Glutamatergic neuron (in vitro differentiated cells): ENCODE measurements at regions not wholly inside any gene's neighbourhood (a gene's known extent, or its start where the extent isn't known, plus 50 kb on each side); places are given as distances from the start of the nearest gene placed in this dataset.

ENCODE experiments used
- DNase-seq: peaks from one replicate; pipeline ENCODE4 v3.0.0; 2022
- H3K27ac Mint-ChIP-seq: one replicate; pipeline ENCODE4 v1.8.0; 2020; ENCODE audit warnings: mild to moderate bottlenecking, mixed read lengths, inconsistent platforms; ENCODE audit not compliant: unreplicated experiment
- H3K27me3 Mint-ChIP-seq: one replicate; pipeline ENCODE4 v1.8.0; 2020; ENCODE audit warnings: mild to moderate bottlenecking, moderate library complexity, mixed read lengths, inconsistent platforms; ENCODE audit not compliant: unreplicated experiment
- H3K36me3 Mint-ChIP-seq: one replicate; pipeline ENCODE4 v1.8.0; 2020; ENCODE audit warnings: mild to moderate bottlenecking, mixed read lengths, inconsistent platforms; ENCODE audit not compliant: unreplicated experiment
- H3K4me1 Mint-ChIP-seq: one replicate; pipeline ENCODE4 v1.8.0; 2020; ENCODE audit warnings: mild to moderate bottlenecking, low read depth, mixed read lengths, inconsistent platforms; ENCODE audit not compliant: unreplicated experiment
- H3K4me3 Mint-ChIP-seq: one replicate; pipeline ENCODE4 v1.8.0; 2020; ENCODE audit warnings: mild to moderate bottlenecking, mixed read lengths, inconsistent platforms; ENCODE audit not compliant: unreplicated experiment
- H3K9me3 Mint-ChIP-seq: one replicate; pipeline ENCODE4 v1.8.0; 2020; ENCODE audit warnings: mild to moderate bottlenecking, moderate library complexity, mixed read lengths, inconsistent platforms; ENCODE audit not compliant: unreplicated experiment
- CTCF ChIP-seq: fragments of 200-600 bp; sonication (generic); IDR thresholded peaks from one replicate; pipeline ENCODE4 v1.5.0; 2021; ENCODE audit not compliant: partially characterized antibody, unreplicated experiment

- TF ChIP-seq CTCF = no peak
- no peak for DNase-seq
- H3K27ac Mint-ChIP-seq = no peak overlapping the region
- no peaks in the 10 kb centered on the region for H3K36me3 Mint-ChIP-seq
- peaks cover 5% of the 10 kb centered on the region for H3K4me1 Mint-ChIP-seq
- no peaks in the 10 kb centered on the region for H3K27me3 Mint-ChIP-seq
- H3K9me3 Mint-ChIP-seq = no peaks in the 10 kb centered on the region
- H3K4me3 Mint-ChIP-seq = no peak overlapping the region
These were observed 1672.9 kb downstream of the REEP3 start for GRCh38 chr10:65194126-65194525.

GRCh38 chr10:65194555-65194954, 1673.4 kb downstream of the REEP3 start:
- no peaks in the 10 kb centered on the region for H3K27me3 Mint-ChIP-seq
- no peaks in the 10 kb centered on the region for H3K9me3 Mint-ChIP-seq
- no peak for DNase-seq
- no peaks in the 10 kb centered on the region for H3K36me3 Mint-ChIP-seq
- no peak for TF ChIP-seq CTCF
- H3K27ac Mint-ChIP-seq = no peak overlapping the region
- no peak overlapping the region for H3K4me3 Mint-ChIP-seq
- peaks cover 5% of the 10 kb centered on the region for H3K4me1 Mint-ChIP-seq

- Mint-ChIP-seq H3K4me3 (no peak overlapping the region), H3K4me1 (peaks cover 5% of the 10 kb centered on the region), H3K27me3 (no peaks in the 10 kb centered on the region), H3K9me3 (no peaks in the 10 kb centered on the region), H3K36me3 (no peaks in the 10 kb centered on the region), H3K27ac (no peak overlapping the region)
- no peak for TF ChIP-seq CTCF
- DNase-seq = no peak
These were observed 1674.9 kb downstream of the REEP3 start for GRCh38 chr10:65196111-65196510.

GRCh38 chr10:65197935-65198334, 1676.7 kb downstream of the REEP3 start:
- H3K4me1 Mint-ChIP-seq = no peaks in the 10 kb centered on the region
- H3K27ac Mint-ChIP-seq = no peak overlapping the region
- no peaks in the 10 kb centered on the region for H3K36me3 Mint-ChIP-seq
- H3K9me3 Mint-ChIP-seq = no peaks in the 10 kb centered on the region
- no peaks in the 10 kb centered on the region for H3K27me3 Mint-ChIP-seq
- DNase-seq = no peak
- no peak overlapping the region for H3K4me3 Mint-ChIP-seq
- no peak for TF ChIP-seq CTCF

- H3K27me3 Mint-ChIP-seq = no peaks in the 10 kb centered on the region
- TF ChIP-seq CTCF = no peak
- no peaks in the 10 kb centered on the region for H3K9me3 Mint-ChIP-seq
- no peaks in the 10 kb centered on the region for H3K4me1 Mint-ChIP-seq
- no peaks in the 10 kb centered on the region for H3K36me3 Mint-ChIP-seq
- DNase-seq = no peak
- H3K27ac Mint-ChIP-seq = no peak overlapping the region
- no peak overlapping the region for H3K4me3 Mint-ChIP-seq
These were observed 1680.3 kb downstream of the REEP3 start for GRCh38 chr10:65201491-65201890.
